ENCODE measurements at regions not wholly inside any gene's neighbourhood (a gene's known extent, or its start where the extent isn't known, plus 50 kb on each side); places are given as distances from the start of the nearest gene placed in this dataset.

DNA sequence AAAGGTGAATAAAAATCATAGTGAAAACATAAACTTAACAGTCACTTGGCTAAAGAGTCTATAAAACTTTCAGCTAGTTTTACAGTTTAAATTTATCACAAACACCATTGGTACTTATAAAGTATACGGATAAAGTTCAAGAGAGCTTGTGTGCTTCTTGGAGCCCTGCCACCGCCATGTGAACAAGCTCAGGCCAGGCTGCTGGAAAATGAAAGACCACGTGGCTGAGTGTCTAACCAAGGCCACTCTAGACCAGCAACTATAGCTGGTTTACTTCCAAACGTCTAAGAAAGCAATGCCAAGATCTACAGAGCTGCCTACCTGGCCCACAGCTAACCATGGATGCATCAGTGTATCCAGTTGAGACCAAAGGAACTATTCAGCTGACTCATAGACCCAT is 66.3 kb upstream of the API5 start:
- DNase-seq (ENCODE audit: low spot score), result no peak

DNA sequence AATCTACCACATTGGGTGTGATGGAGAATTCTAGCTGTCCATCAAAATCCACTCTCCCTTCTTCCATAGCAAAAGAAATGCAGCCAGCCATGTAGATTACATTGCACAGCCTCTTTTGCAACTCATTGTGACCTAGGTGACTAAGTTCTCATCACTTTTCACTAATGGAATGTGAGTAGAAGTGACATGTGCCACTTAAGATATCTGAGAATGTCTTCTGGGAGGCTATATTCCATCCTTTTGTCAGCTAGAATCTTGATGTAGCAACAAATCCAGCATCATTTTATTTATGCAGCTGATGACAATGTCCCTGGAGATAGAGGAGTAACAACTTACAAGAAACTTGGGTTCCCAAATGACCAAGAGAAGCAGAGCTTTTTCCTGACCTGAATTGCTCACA is 61.5 kb upstream of the API5 start:
- no peak for DNase-seq (ENCODE audit: low spot score)

DNA sequence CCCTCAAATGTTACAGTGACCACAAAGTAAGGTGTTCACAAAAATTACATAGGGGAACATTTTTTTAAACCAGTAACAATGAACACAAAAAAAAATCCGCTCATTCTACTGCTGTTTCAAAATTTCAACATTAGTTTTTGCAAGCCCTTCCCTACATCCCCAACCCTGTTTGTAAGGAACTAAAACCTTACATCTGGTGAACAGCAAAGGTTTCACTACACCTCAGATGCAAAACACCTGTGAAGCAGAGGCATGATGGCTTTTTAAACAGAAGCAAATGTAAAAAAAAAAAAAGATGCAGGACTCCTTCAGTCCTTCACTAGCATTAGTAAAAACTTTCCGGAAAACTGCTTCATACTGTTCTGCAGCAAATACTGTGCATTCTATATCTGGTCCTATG is 50.0 kb upstream of the API5 start:
- DNase-seq (ENCODE audit: low spot score), result no peak
